HS-5 (cell line): ENCODE measurements at regions not wholly inside any gene's neighbourhood (a gene's known extent, or its start where the extent isn't known, plus 50 kb on each side); places are given as distances from the start of the nearest gene placed in this dataset.

Experiments used
- DNase-seq: peaks from one replicate; pipeline ENCODE4 v3.0.0-alpha.2; 2012; ENCODE audit warnings: low read depth

- no peak for DNase-seq
Measured at GRCh38 chr3:82940124-82940523, 1178.7 kb upstream of the GBE1 start.

- DNase-seq = no peak
Measured at GRCh38 chr3:82939491-82940097, 1178.1 kb upstream of the GBE1 start.

GRCh38 chr3:82938821-82939328 is 1177.4 kb upstream of the GBE1 start:
- DNase-seq = no peak

- DNase-seq = no peak
Measured at GRCh38 chr3:82927309-82928253, 1166.1 kb upstream of the GBE1 start.

GRCh38 chr3:82891028-82891427 is 1129.6 kb upstream of the GBE1 start:
- DNase-seq = no peak

GRCh38 chr3:82883072-82883471 is 1121.6 kb upstream of the GBE1 start:
- DNase-seq = no peak

- peak; percentile 18 for DNase-seq
Measured at GRCh38 chr3:82875401-82875800, 1114.0 kb upstream of the GBE1 start.

- no peak for DNase-seq
Measured at GRCh38 chr3:82839871-82840270, 1078.4 kb upstream of the GBE1 start.

- no peak for DNase-seq
Measured at GRCh38 chr3:82834098-82834497, 1072.7 kb upstream of the GBE1 start.

GRCh38 chr3:82824491-82824890 is 1063.0 kb upstream of the GBE1 start:
- DNase-seq = no peak

- no peak for DNase-seq
Measured at GRCh38 chr3:82816086-82816485, 1054.6 kb upstream of the GBE1 start.

GRCh38 chr3:82815417-82816058 is 1054.1 kb upstream of the GBE1 start:
- DNase-seq = no peak

GRCh38 chr3:82814660-82815059 is 1053.2 kb upstream of the GBE1 start:
- DNase-seq = no peak

- no peak for DNase-seq
Measured at GRCh38 chr3:82807781-82808180, 1046.3 kb upstream of the GBE1 start.

- DNase-seq = no peak
Measured at GRCh38 chr3:82802501-82802900, 1041.1 kb upstream of the GBE1 start.

- no peak for DNase-seq
Measured at GRCh38 chr3:82800248-82800647, 1038.8 kb upstream of the GBE1 start.

GRCh38 chr3:82796765-82797164 is 1035.3 kb upstream of the GBE1 start:
- DNase-seq = no peak

- DNase-seq = no peak
Measured at GRCh38 chr3:82791241-82791640, 1029.8 kb upstream of the GBE1 start.

- DNase-seq = no peak
Measured at GRCh38 chr3:82790307-82791097, 1029.1 kb upstream of the GBE1 start.

- no peak for DNase-seq
Measured at GRCh38 chr3:82783194-82783593, 1021.7 kb upstream of the GBE1 start.

- DNase-seq = no peak
Measured at GRCh38 chr3:82773207-82773606, 1011.8 kb upstream of the GBE1 start.

- no peak for DNase-seq
Measured at GRCh38 chr3:82764521-82764920, 1003.1 kb upstream of the GBE1 start.
